HEK293T (cell line): ENCODE measurements at regions not wholly inside any gene's neighbourhood (a gene's known extent, or its start where the extent isn't known, plus 50 kb on each side); places are given as distances from the start of the nearest gene placed in this dataset.

Experiments used
- CTCF ChIA-PET: fragments of 350-600 bp; formaldehyde crosslinking; extraction: SDS; loops from one replicate; lab custom pipeline; 2021; ENCODE audit warnings: antibody characterized with exemption, inconsistent platforms; lab: Yijun Ruan, JAX
- POLR2A ChIA-PET: fragments of 350-600 bp; formaldehyde crosslinking; extraction: SDS; loops from one replicate; lab custom pipeline; 2020; ENCODE audit warnings: antibody characterized with exemption, inconsistent platforms; lab: Yijun Ruan, JAX
- DNase-seq: peaks from one replicate; pipeline ENCODE4 v3.0.0; 2012; ENCODE audit warnings: mixed read lengths; ENCODE audit errors: extremely low spot score
- ARNT ChIP-seq: fragments of 450-650 bp; IDR thresholded peaks from 2 replicates; pipeline ENCODE4 v1.6.1; 2017; ENCODE audit warnings: mild to moderate bottlenecking
- BHLHE40 ChIP-seq: fragments of 450-650 bp; IDR thresholded peaks from 2 replicates; pipeline ENCODE4 v1.6.1; 2016; ENCODE audit warnings: mild to moderate bottlenecking, moderate library complexity, borderline replicate concordance
- CTBP1 ChIP-seq: fragments of 450-650 bp; IDR thresholded peaks from 2 replicates; pipeline ENCODE4 v1.6.1; 2016; ENCODE audit warnings: borderline replicate concordance
- ELF4 ChIP-seq: fragments of 450-650 bp; IDR thresholded peaks from 2 replicates; pipeline ENCODE4 v1.6.1; 2017; ENCODE audit warnings: antibody characterized with exemption
- FOXA1 ChIP-seq: fragments of 450-650 bp; IDR thresholded peaks from 2 replicates; pipeline ENCODE4 v1.6.1; 2016; ENCODE audit warnings: mild to moderate bottlenecking
- FOXK2 ChIP-seq: fragments of 450-650 bp; IDR thresholded peaks from 2 replicates; pipeline ENCODE4 v1.6.1; 2016; ENCODE audit warnings: mild to moderate bottlenecking
- FOXM1 ChIP-seq: fragments of 450-650 bp; IDR thresholded peaks from 2 replicates; pipeline ENCODE4 v1.6.1; 2017; ENCODE audit warnings: mild to moderate bottlenecking, borderline replicate concordance
- HDGF ChIP-seq: fragments of 450-650 bp; IDR thresholded peaks from 2 replicates; pipeline ENCODE4 v1.6.1; 2017; ENCODE audit warnings: antibody characterized with exemption, borderline replicate concordance
- L3MBTL2 ChIP-seq: fragments of 450-650 bp; conservative IDR thresholded peaks from 2 replicates; pipeline ENCODE4 v1.6.1; 2016; ENCODE audit warnings: mild to moderate bottlenecking
- LEF1 ChIP-seq: fragments of 450-650 bp; IDR thresholded peaks from 2 replicates; pipeline ENCODE4 v1.6.1; 2017; ENCODE audit warnings: mild to moderate bottlenecking, borderline replicate concordance
- NFRKB ChIP-seq: fragments of 450-650 bp; IDR thresholded peaks from 2 replicates; pipeline ENCODE4 v1.6.1; 2016; ENCODE audit warnings: mild to moderate bottlenecking, moderate library complexity
- SP1 ChIP-seq: fragments of 450-650 bp; IDR thresholded peaks from 2 replicates; pipeline ENCODE4 v1.6.1; 2017
- SUZ12 ChIP-seq: fragments of 450-650 bp; IDR thresholded peaks from 2 replicates; pipeline ENCODE4 v1.6.1; 2016; ENCODE audit warnings: mild to moderate bottlenecking
- TARDBP ChIP-seq: fragments of 450-650 bp; IDR thresholded peaks from 2 replicates; pipeline ENCODE4 v1.6.1; 2016
- ZNF384 ChIP-seq: fragments of 450-650 bp; IDR thresholded peaks from 2 replicates; pipeline ENCODE4 v1.6.1; 2016
- TF ChIP-seq, protein P1 (sequence below): fragments of 450-650 bp; IDR thresholded peaks from 2 replicates; pipeline ENCODE4 v1.6.1; 2016

DNA sequence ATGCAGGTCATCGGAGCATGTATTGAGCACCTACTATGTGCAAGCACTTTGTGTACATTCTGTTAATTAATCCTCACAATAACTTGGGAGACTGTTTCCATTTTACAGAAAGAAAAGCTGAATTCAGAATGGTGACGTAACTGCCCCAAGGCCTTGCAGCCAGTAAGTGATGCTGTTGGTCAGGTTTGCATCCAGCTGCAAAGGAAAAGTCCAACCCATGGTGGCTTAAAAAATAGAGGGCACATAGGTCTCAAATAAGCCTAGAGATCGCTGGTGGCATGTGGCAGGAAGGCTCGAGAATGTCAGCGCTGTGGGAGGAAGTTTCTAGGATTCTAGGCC, 83.8 kb upstream of the CHST15 start:
- TF ChIP-seq NFRKB (no peak), ZNF384 (no peak), ARNT (no peak), FOXA1 (no peak), ELF4 (no peak), L3MBTL2 (no peak), SUZ12 (no peak), CTBP1 (no peak), FOXM1 (no peak), FOXK2 (no peak), HDGF (no peak), LEF1 (no peak), BHLHE40 (no peak), SP1 (no peak), TARDBP (no peak)
- TF ChIP-seq, protein P1, sequence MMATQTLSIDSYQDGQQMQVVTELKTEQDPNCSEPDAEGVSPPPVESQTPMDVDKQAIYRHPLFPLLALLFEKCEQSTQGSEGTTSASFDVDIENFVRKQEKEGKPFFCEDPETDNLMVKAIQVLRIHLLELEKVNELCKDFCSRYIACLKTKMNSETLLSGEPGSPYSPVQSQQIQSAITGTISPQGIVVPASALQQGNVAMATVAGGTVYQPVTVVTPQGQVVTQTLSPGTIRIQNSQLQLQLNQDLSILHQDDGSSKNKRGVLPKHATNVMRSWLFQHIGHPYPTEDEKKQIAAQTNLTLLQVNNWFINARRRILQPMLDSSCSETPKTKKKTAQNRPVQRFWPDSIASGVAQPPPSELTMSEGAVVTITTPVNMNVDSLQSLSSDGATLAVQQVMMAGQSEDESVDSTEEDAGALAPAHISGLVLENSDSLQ, result no peak
- ChIA-PET CTCF (no interaction called here), POLR2A (no interaction called here)
- DNase-seq, result no peak

DNA sequence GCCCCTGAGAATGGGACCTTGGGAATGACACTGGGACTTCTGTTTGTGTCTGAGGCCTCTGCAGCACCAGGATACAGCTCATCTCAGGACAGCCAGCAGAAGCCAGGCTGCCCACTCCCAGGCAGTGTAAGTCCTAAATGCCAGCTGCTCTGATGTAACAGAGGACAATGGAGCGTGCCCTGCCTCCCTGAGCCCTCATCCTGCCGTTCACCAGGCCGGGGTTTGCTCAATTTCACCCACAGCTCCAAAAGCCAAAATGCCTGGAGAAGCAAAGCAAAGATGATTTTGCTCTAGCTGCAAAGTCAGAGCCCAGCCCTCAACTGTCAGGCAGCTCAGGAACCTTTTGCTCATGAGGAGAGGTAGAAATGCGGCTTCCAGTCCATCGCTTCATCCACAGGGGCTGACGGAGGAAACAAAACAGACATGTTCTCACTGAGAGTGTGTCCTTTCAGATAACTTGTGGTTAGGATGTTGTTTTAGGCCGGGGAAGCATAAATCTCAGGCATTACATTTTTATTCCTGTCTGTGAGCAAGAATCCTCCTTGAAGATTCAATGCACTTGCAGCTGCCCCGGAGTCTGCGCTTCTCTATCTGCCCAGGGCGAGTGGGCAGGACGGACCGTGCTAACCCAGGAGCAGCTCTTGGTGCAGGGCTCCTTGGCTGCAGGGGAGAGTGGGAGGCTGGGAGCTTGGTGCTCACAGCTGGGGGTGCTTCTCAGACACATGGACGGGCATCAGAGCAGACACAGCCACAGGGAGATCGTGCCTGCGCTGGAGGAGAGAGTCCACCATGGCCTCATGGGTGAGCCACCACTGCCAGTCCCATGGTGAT, 83.2 kb upstream of the CHST15 start:
- ChIA-PET POLR2A (no interaction called here), CTCF (no interaction called here)
- TF ChIP-seq NFRKB, result no peak
- TF ChIP-seq SUZ12, result no peak
- TF ChIP-seq FOXM1, result no peak
- no peak for TF ChIP-seq SP1
- TF ChIP-seq TARDBP, result no peak
- no peak for TF ChIP-seq HDGF
- TF ChIP-seq ARNT, result no peak
- TF ChIP-seq CTBP1, result no peak
- TF ChIP-seq ELF4, result no peak
- TF ChIP-seq FOXA1, result no peak
- no peak for TF ChIP-seq FOXK2
- TF ChIP-seq LEF1, result no peak
- TF ChIP-seq L3MBTL2, result no peak
- no peak for TF ChIP-seq BHLHE40
- TF ChIP-seq, protein P1, result no peak
- no peak for TF ChIP-seq ZNF384
- DNase-seq, result no peak

DNA sequence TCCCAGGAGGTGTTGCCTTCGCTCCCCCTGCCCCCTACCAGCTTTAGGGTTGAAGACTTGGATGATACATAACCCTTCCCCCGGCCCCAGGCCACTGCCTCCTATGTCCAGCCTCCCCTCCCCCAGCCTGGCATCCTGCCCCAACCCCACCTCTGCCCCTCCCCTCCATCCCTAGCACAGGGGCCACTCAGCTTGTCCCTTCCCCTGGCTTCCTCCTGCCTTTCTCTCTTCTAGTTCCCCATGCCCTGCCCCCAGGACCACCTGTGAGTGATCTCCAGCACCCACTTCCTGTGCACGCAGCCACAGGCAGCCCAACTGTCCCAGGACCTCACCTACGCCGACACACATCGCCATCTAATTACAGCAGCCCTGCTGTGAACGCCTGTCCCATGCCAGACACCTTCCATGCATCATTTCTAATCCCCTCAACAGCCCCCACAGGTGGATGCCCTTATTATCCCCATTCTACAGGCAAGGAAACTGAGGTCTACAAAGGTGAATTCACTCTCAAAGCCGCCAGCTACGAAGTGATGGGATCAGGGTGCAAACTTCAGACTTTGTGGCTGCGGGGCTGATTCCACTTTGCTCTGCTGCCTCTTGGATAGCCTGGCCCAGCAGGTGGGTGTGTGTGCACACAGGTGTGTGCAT, 82.4 kb upstream of the CHST15 start:
- TF ChIP-seq FOXA1 (no peak), LEF1 (no peak), NFRKB (no peak), SP1 (no peak), FOXM1 (no peak), ELF4 (no peak)
- TF ChIP-seq, protein P1, result no peak
- no peak for DNase-seq
- CTCF ChIA-PET, result no interaction called here
- POLR2A ChIA-PET, result no interaction called here

DNA sequence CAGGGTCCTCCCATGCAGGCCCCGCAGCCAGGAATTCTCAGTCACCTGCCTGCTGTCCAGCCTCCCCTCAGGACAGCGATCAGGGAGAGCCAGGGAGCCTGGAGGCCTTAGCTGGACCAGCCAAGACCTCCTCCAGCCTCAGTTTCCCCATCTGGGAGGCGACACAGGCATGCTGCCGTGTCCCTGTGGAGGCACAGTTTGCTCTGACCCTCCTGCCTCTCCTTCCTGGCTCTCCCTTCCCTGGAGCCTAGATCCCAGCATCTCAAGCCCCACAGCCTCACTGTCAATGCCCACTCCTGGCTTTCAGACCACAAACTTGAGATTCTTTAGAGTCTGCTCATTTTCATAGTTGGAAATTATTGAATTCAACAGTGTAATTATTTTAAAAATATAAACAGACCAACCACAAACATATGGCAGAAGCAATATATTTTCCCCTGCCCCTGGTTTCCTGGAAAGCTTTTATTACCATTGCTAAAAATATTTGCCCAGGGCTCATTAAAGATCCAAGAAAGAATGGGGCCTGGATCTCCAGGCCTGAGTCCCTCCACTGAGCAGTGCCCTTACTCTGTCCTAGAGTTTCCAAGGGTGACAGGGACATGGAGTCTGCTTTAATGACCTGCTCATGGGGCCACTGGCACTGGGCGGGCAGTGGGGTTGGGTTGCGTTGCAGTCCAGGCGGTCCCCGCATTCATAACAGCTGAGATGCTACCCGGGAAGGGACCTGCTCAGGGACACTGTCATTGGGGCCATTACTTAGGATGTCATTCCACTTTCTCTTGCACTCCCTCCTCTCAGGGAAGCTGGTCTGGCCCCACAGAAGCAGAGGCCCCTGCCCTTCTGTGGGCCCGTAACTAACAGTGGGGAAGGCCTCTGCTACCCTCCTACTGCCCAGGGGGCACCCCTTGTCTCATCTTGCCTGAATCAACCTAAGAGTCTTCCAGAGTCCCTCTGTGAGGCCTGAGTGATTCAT, 81.6 kb upstream of the CHST15 start:
- POLR2A ChIA-PET, result no interaction called here
- CTCF ChIA-PET, result no interaction called here
- TF ChIP-seq ZNF384 (no peak), TARDBP (no peak), L3MBTL2 (no peak), HDGF (no peak), CTBP1 (no peak), ELF4 (no peak)
- TF ChIP-seq, protein P1, result no peak
- DNase-seq, result no peak

DNA sequence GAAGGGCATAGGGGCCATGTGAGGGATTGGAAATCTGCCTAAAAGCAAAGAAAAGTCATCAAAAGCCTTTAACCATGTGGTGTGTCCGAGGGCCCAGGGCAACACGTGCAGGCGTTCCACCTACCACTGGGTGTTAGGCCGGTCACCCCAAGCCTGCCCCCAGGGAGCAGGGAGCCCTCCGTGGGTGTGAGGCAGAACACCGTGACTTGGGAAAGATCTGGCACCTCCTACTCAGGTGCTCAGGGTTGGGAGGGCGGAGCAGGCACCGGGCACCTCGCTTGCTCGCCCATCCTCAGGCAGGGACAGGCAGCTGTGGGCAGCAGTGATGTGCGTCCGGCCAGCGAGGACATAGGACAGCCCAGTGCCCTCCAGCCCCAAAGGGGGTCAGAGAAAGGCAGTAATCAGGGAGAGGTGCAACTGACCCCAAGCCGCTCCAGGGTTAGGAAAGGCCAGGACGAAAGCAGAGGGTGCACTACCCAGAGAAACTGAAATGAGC, 80.7 kb upstream of the CHST15 start:
- DNase-seq, result no peak
- ChIA-PET POLR2A (no interaction called here), CTCF (no interaction called here)
- TF ChIP-seq, protein P1, result no peak
- no peak for TF ChIP-seq ARNT
- no peak for TF ChIP-seq HDGF
- TF ChIP-seq SUZ12, result no peak
- TF ChIP-seq CTBP1, result no peak
- TF ChIP-seq FOXM1, result no peak
- no peak for TF ChIP-seq LEF1
- no peak for TF ChIP-seq ZNF384
- no peak for TF ChIP-seq TARDBP
- TF ChIP-seq FOXK2, result no peak
- no peak for TF ChIP-seq BHLHE40
- no peak for TF ChIP-seq SP1
- TF ChIP-seq FOXA1, result no peak
- no peak for TF ChIP-seq NFRKB
